Peyer's patch (tissue), 4 donors: ENCODE measurements at regions not wholly inside any gene's neighbourhood (a gene's known extent, or its start where the extent isn't known, plus 50 kb on each side); places are given as distances from the start of the nearest gene placed in this dataset.
"Not testable (repeated sequence)": the region's sequence is repeated elsewhere in the genome, so short reads cannot be mapped to it uniquely, and the experiment has no call there.

ENCODE experiments used
- DNase-seq, 3 donors: peaks; one replicate each; pipeline ENCODE4 v3.0.0-alpha.2; 2017 to 2019
- H3K27ac ChIP-seq, 4 donors: fragments of 200-600 bp; sonication (generic); one replicate each; pipeline ENCODE4 v1.5.1; 2016 to 2019
- H3K27me3 ChIP-seq, 2 donors: fragments of 200-600 bp; sonication (generic); one replicate each; pipeline ENCODE4 v1.5.1; 2019
- H3K36me3 ChIP-seq, 3 donors: fragments of 200-600 bp; sonication (generic); one replicate each; pipeline ENCODE4 v1.5.1; 2016 to 2019
- H3K4me1 ChIP-seq, 4 donors: fragments of 200-600 bp; sonication (generic); one replicate each; pipeline ENCODE4 v1.5.1; 2016 to 2019
- H3K4me3 ChIP-seq, 4 donors: fragments of 200-600 bp; sonication (generic); 1 replicate in 3 of 4; 2 replicates in 1 of 4; pipeline ENCODE4 v1.5.1; 2016 to 2019; ENCODE audit warnings: mild to moderate bottlenecking in 1 of 4
- H3K9me3 ChIP-seq, 4 donors: fragments of 200-600 bp; sonication (generic); one replicate each; pipeline ENCODE4 v1.5.1; 2016 to 2019; ENCODE audit warnings: mild to moderate bottlenecking in 1 of 4
- CTCF ChIP-seq, 6 experiments: fragments of 450-650 bp in 4 of 6; fragments of 200-600 bp in 2 of 6; sonication (generic) in 1 of 6; IDR thresholded peaks; one replicate each; pipeline ENCODE4 v1.5.1; 2017 to 2019; ENCODE audit warnings: antibody characterized with exemption in 6 of 6, mild to moderate bottlenecking in 3 of 6, moderate library complexity in 1 of 6
- POLR2A ChIP-seq, 2 donors: fragments of 450-650 bp; IDR thresholded peaks; one replicate each; pipeline ENCODE4 v1.5.1; 2017; ENCODE audit warnings: antibody characterized with exemption in 2 of 2, mild to moderate bottlenecking in 2 of 2, moderate library complexity in 2 of 2

GRCh38 chr9:87781331-87781730 is 55.4 kb downstream of the CTSL start:
- Histone ChIP-seq H3K27ac (no peak overlapping the region), H3K36me3 (no peaks in the 10 kb centered on the region), H3K27me3 (no peaks in the 10 kb centered on the region), H3K4me1 (no peaks in the 10 kb centered on the region), H3K4me3 (no peak overlapping the region), H3K9me3 (no peaks in the 10 kb centered on the region)
- DNase-seq = no peak
- TF ChIP-seq CTCF (IDR thresholded peaks at IDR 0.05) = no peak
- TF ChIP-seq POLR2A (IDR thresholded peaks at IDR 0.05) = no peak

GRCh38 chr9:87783180-87783579 is 57.3 kb downstream of the CTSL start:
- Histone ChIP-seq H3K27me3 (no peaks in the 10 kb centered on the region), H3K9me3 (no peaks in the 10 kb centered on the region), H3K4me3 (no peak overlapping the region), H3K36me3 (no peaks in the 10 kb centered on the region), H3K27ac (no peak overlapping the region), H3K4me1 (no peaks in the 10 kb centered on the region)
- no peak for TF ChIP-seq CTCF (IDR thresholded peaks at IDR 0.05)
- TF ChIP-seq POLR2A (IDR thresholded peaks at IDR 0.05) = no peak
- DNase-seq = no peak

GRCh38 chr9:87785315-87785970 is 59.5 kb downstream of the CTSL start:
- not testable (repeated sequence) for H3K36me3 ChIP-seq, H3K9me3 ChIP-seq, H3K27me3 ChIP-seq, H3K4me3 ChIP-seq, H3K4me1 ChIP-seq, H3K27ac ChIP-seq, DNase-seq

GRCh38 chr9:87786423-87786822 is 60.5 kb downstream of the CTSL start:
- no peak overlapping the region for H3K4me3 ChIP-seq
- no peak for TF ChIP-seq POLR2A (IDR thresholded peaks at IDR 0.05)
- no peak for TF ChIP-seq CTCF (IDR thresholded peaks at IDR 0.05)
- no peaks in the 10 kb centered on the region for H3K36me3 ChIP-seq
- no peak for DNase-seq
- no peaks in the 10 kb centered on the region for H3K9me3 ChIP-seq
- no peaks in the 10 kb centered on the region for H3K4me1 ChIP-seq
- H3K27me3 ChIP-seq = no peaks in the 10 kb centered on the region
- no peak overlapping the region for H3K27ac ChIP-seq

- H3K27me3 ChIP-seq = no peaks in the 10 kb centered on the region
- TF ChIP-seq CTCF (IDR thresholded peaks at IDR 0.05) (no peak), POLR2A (IDR thresholded peaks at IDR 0.05) (no peak)
- H3K36me3 ChIP-seq = no peaks in the 10 kb centered on the region
- no peak for DNase-seq
- no peak overlapping the region for H3K4me3 ChIP-seq
- no peaks in the 10 kb centered on the region for H3K4me1 ChIP-seq
- H3K9me3 ChIP-seq = no peaks in the 10 kb centered on the region
- H3K27ac ChIP-seq = no peak overlapping the region
Measured at GRCh38 chr9:87786876-87787275, 61.0 kb downstream of the CTSL start.

- no peaks in the 10 kb centered on the region for H3K27me3 ChIP-seq
- H3K36me3 ChIP-seq = no peaks in the 10 kb centered on the region
- H3K27ac ChIP-seq = no peak overlapping the region
- no peak overlapping the region for H3K4me3 ChIP-seq
- no peaks in the 10 kb centered on the region for H3K9me3 ChIP-seq
- TF ChIP-seq CTCF (IDR thresholded peaks at IDR 0.05) = no peak
- TF ChIP-seq POLR2A (IDR thresholded peaks at IDR 0.05) = no peak
- H3K4me1 ChIP-seq = no peaks in the 10 kb centered on the region
- DNase-seq = no peak
Measured at GRCh38 chr9:87787735-87788134, 61.8 kb downstream of the CTSL start.
